ENCODE measurements at regions not wholly inside any gene's neighbourhood (a gene's known extent, or its start where the extent isn't known, plus 50 kb on each side); places are given as distances from the start of the nearest gene placed in this dataset.

- Mint-ChIP-seq H3K4me3 (no peak overlapping the region), H3K27ac (no peak overlapping the region), H3K9me3 (peaks cover 4 to 8% of the 10 kb centered on the region in 2 donors), H3K4me1 (no peaks in the 10 kb centered on the region), H3K27me3 (ENCODE audit: low read depth in 2 of 2) (no peaks in the 10 kb centered on the region), H3K36me3 (peaks cover 11% of the 10 kb centered on the region)
- Histone ChIP-seq H3K27me3 (ENCODE audit: control insufficient read depth, insufficient read depth, low read length) (no peaks in the 10 kb centered on the region), H3K36me3 (ENCODE audit: control insufficient read depth, insufficient read depth, low read length) (no peaks in the 10 kb centered on the region), H3K27ac (ENCODE audit: low read length) (no peak overlapping the region), H3K4me3 (ENCODE audit: low read length) (no peak overlapping the region), H3K4me1 (ENCODE audit: control insufficient read depth, insufficient read depth, low read length) (no peaks in the 10 kb centered on the region), H3K9me3 (ENCODE audit: control insufficient read depth, insufficient read depth, low read length) (peaks cover 8% of the 10 kb centered on the region)
- ATAC-seq (no peak), DNase-seq (no peak)
- intact Hi-C loops (cut with micrococcal nuclease), result no loop called here
- TF ChIP-seq, protein P1, sequence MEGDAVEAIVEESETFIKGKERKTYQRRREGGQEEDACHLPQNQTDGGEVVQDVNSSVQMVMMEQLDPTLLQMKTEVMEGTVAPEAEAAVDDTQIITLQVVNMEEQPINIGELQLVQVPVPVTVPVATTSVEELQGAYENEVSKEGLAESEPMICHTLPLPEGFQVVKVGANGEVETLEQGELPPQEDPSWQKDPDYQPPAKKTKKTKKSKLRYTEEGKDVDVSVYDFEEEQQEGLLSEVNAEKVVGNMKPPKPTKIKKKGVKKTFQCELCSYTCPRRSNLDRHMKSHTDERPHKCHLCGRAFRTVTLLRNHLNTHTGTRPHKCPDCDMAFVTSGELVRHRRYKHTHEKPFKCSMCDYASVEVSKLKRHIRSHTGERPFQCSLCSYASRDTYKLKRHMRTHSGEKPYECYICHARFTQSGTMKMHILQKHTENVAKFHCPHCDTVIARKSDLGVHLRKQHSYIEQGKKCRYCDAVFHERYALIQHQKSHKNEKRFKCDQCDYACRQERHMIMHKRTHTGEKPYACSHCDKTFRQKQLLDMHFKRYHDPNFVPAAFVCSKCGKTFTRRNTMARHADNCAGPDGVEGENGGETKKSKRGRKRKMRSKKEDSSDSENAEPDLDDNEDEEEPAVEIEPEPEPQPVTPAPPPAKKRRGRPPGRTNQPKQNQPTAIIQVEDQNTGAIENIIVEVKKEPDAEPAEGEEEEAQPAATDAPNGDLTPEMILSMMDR (IDR thresholded peaks at IDR 0.05), result no peak
- WGBS (ENCODE audit: insufficient coverage), result 87% methylated on average over 2 of the region's 3 CpGs
These were observed 576.5 kb upstream of the VSTM2A start for GRCh38 chr7:53965716-53966115.

DNA sequence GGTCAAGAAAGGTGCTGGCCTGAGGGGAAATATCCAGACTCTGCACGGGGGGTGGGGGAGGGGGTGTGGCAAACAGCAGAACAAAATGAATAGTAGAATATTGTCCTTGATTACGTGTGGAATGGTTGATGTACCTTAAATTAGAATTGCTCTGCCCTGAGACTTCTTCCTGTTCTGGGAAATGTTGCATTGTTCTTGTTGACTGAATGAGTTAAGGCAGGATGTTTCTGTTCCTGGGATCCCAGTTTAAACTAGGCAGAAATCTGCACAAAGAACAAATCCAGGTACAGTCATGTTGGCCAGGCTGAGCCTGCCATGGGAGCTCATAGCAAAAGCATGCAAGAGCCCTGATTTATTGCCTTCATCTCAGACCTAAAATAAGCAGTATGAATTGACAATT, 558.7 kb upstream of the VSTM2A start:
- Histone ChIP-seq H3K36me3 (ENCODE audit: control insufficient read depth, insufficient read depth, low read length) (no peaks in the 10 kb centered on the region), H3K27me3 (ENCODE audit: control insufficient read depth, insufficient read depth, low read length) (no peaks in the 10 kb centered on the region), H3K27ac (ENCODE audit: low read length) (no peak overlapping the region), H3K9me3 (ENCODE audit: control insufficient read depth, insufficient read depth, low read length) (peaks cover 13% of the 10 kb centered on the region), H3K4me3 (ENCODE audit: low read length) (no peak overlapping the region), H3K4me1 (ENCODE audit: control insufficient read depth, insufficient read depth, low read length) (no peaks in the 10 kb centered on the region)
- no peaks in the 10 kb centered on the region for H3K27me3 Mint-ChIP-seq (ENCODE audit: low read depth in 2 of 2)
- peaks cover 11% of the 10 kb centered on the region for H3K36me3 Mint-ChIP-seq
- H3K27ac Mint-ChIP-seq, result no peak overlapping the region
- peaks cover 15 to 30% of the 10 kb centered on the region in 2 donors for H3K9me3 Mint-ChIP-seq
- 66% methylated on average over 2 of the region's 2 CpGs for WGBS (ENCODE audit: insufficient coverage)
- TF ChIP-seq, protein P1 (IDR thresholded peaks at IDR 0.05), result no peak
- H3K4me1 Mint-ChIP-seq, result no peaks in the 10 kb centered on the region
- no peak overlapping the region for H3K4me3 Mint-ChIP-seq
- no peak for DNase-seq
- intact Hi-C loops (cut with micrococcal nuclease), result no loop called here
- no peak for ATAC-seq

- Mint-ChIP-seq H3K27ac (no peak overlapping the region), H3K27me3 (ENCODE audit: low read depth in 2 of 2) (no peaks in the 10 kb centered on the region), H3K4me1 (no peaks in the 10 kb centered on the region), H3K4me3 (no peak overlapping the region), H3K9me3 (peaks cover 13 to 27% of the 10 kb centered on the region in 2 donors), H3K36me3 (peaks cover 11% of the 10 kb centered on the region)
- Histone ChIP-seq H3K36me3 (ENCODE audit: control insufficient read depth, insufficient read depth, low read length) (no peaks in the 10 kb centered on the region), H3K4me3 (ENCODE audit: low read length) (no peak overlapping the region), H3K27ac (ENCODE audit: low read length) (no peak overlapping the region), H3K9me3 (ENCODE audit: control insufficient read depth, insufficient read depth, low read length) (peaks cover 13% of the 10 kb centered on the region), H3K4me1 (ENCODE audit: control insufficient read depth, insufficient read depth, low read length) (no peaks in the 10 kb centered on the region), H3K27me3 (ENCODE audit: control insufficient read depth, insufficient read depth, low read length) (no peaks in the 10 kb centered on the region)
- intact Hi-C loops (cut with micrococcal nuclease), result no loop called here
- no peak for DNase-seq
- ATAC-seq, result no peak
- 77% methylated on average over 4 of the region's 4 CpGs for WGBS (ENCODE audit: insufficient coverage)
- TF ChIP-seq, protein P1 (IDR thresholded peaks at IDR 0.05), result no peak
These were observed 557.4 kb upstream of the VSTM2A start for GRCh38 chr7:53984776-53985175.

GRCh38 chr7:53988376-53988775, 553.8 kb upstream of the VSTM2A start:
- Mint-ChIP-seq H3K36me3 (peaks cover 10% of the 10 kb centered on the region), H3K4me3 (no peak overlapping the region), H3K4me1 (no peaks in the 10 kb centered on the region), H3K27ac (no peak overlapping the region), H3K27me3 (ENCODE audit: low read depth in 2 of 2) (no peaks in the 10 kb centered on the region), H3K9me3 (peaks cover 11 to 21% of the 10 kb centered on the region in 2 donors)
- no peak overlapping the region for H3K27ac ChIP-seq (ENCODE audit: low read length)
- TF ChIP-seq, protein P1 (IDR thresholded peaks at IDR 0.05), result no peak
- H3K27me3 ChIP-seq (ENCODE audit: control insufficient read depth, insufficient read depth, low read length), result no peaks in the 10 kb centered on the region
- H3K4me3 ChIP-seq (ENCODE audit: low read length), result no peak overlapping the region
- 45% methylated on average over 1 of the region's 2 CpGs for WGBS (ENCODE audit: insufficient coverage)
- DNase-seq (no peak), ATAC-seq (no peak)
- peaks cover 11% of the 10 kb centered on the region for H3K9me3 ChIP-seq (ENCODE audit: control insufficient read depth, insufficient read depth, low read length)
- intact Hi-C loops (cut with micrococcal nuclease), result no loop called here
- no peaks in the 10 kb centered on the region for H3K36me3 ChIP-seq (ENCODE audit: control insufficient read depth, insufficient read depth, low read length)
- H3K4me1 ChIP-seq (ENCODE audit: control insufficient read depth, insufficient read depth, low read length), result no peaks in the 10 kb centered on the region

Measured in natural killer cell (primary cell).